GM21447 (cell line): ENCODE measurements at regions not wholly inside any gene's neighbourhood (a gene's known extent, or its start where the extent isn't known, plus 50 kb on each side); places are given as distances from the start of the nearest gene placed in this dataset.

Source experiments
- ATAC-seq: cut with Tn5 transposase; IDR thresholded peaks from one replicate; pipeline ENCODE4 v1.9.1; 2021; ENCODE audit not compliant: unreplicated experiment

GRCh38 chr12:58764100-58764953, 156.0 kb downstream of the LRIG3 start:
- ATAC-seq = no peak

DNA sequence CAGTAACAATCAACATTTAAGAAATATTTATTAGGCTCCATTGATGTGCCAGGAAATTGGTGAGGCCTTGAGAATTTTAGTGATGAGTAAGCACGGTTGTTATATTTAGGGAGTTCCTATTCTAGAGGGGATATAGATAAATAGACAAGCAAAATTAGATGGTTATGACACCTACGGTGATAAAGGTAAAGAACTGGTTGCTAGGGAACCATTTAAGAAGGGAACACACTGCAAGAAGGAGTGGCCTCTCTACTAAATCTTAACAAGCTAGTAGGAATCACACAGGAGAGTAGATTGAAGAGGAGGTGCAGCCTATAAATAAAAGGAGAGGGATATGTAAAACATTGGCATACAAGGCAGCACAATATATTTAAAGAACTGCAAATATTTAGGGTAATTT, 155.2 kb downstream of the LRIG3 start:
- ATAC-seq = no peak

GRCh38 chr12:58765653-58766512, 154.4 kb downstream of the LRIG3 start:
- no peak for ATAC-seq

DNA sequence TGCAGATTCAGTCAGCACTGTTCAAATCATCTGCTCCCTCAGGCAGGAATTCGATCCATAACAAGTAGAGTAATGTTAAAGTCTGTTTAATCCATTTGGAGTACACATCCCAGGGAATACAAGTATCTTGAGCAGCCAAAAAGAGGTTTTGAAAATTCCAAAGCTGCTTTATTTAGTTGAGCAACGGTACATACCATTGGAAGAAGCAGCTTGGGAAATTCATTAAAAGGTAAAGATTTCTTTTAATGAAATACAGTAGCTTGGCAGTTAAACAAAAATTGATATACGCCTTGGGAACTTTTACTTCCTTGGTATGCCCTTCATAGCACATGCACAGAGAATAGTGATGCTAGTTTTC, 153.8 kb downstream of the LRIG3 start:
- no peak for ATAC-seq

- ATAC-seq = no peak
Measured at GRCh38 chr12:58767496-58767895, 152.8 kb downstream of the LRIG3 start.

- ATAC-seq = no peak
Measured at GRCh38 chr12:58773986-58774385, 146.3 kb downstream of the LRIG3 start.

GRCh38 chr12:58774731-58775130, 145.6 kb downstream of the LRIG3 start:
- no peak for ATAC-seq

GRCh38 chr12:58775396-58775795, 144.9 kb downstream of the LRIG3 start:
- no peak for ATAC-seq

- ATAC-seq = no peak
Measured at GRCh38 chr12:58776144-58776543, 144.2 kb downstream of the LRIG3 start.

- no peak for ATAC-seq
Measured at GRCh38 chr12:58777815-58778214, 142.5 kb downstream of the LRIG3 start.

- no peak for ATAC-seq
Measured at GRCh38 chr12:58781609-58782008, 138.7 kb downstream of the LRIG3 start.

DNA sequence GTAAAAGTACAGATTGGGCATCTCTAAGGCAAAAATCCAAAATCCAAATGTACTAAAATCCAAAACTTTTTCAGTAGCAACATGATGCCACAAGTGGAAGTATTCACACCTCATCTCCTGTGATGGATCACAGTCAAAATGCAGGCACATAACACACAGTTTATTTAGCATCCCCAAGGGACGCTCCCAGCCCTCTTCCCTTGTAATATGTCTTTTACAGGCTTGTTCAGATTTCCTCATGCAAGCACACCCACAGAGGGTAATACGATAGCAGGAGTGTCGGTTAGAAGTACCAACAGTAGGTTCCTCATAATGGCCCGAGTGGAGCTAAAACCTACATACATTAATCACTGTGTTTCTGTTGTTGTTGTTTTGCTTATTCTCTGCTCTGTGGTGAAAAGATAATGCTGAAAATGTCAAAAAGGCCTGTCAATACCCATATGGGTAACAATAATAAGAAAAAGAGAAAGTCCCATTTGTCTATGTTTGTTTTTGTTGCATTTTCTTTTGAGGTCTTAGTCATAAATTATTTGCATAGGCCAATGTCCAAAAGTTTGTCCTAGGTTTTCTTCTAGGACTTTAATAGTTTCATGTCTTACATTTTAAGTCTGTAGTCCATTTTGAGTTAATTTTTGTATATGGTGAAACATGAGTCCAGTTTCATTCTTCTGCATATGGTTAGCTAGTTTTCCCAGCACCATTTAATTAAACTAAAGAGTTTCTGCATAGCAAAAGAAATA, 133.1 kb downstream of the LRIG3 start:
- no peak for ATAC-seq

- no peak for ATAC-seq
Measured at GRCh38 chr12:58794859-58795258, 125.4 kb downstream of the LRIG3 start.

GRCh38 chr12:58795825-58796224, 124.5 kb downstream of the LRIG3 start:
- no peak for ATAC-seq

DNA sequence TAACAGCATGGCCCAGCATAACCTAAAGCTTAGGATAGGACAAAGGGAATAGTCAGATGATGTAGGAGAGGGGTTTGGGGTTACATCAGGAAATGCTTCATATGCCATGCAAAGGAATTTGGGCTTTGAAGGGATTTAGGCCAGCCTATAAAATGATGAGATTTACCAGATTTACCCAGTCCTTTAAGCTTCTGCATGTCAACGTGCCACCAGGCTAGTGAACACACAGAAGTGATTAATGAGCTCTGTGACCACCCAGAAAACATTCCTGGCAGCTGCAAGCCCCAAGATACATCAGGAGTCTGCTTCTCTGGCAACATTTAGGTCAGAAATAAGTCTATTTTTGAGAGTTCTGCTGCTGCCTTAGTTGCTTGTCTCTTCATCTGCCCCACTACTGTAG, 118.3 kb downstream of the LRIG3 start:
- no peak for ATAC-seq

DNA sequence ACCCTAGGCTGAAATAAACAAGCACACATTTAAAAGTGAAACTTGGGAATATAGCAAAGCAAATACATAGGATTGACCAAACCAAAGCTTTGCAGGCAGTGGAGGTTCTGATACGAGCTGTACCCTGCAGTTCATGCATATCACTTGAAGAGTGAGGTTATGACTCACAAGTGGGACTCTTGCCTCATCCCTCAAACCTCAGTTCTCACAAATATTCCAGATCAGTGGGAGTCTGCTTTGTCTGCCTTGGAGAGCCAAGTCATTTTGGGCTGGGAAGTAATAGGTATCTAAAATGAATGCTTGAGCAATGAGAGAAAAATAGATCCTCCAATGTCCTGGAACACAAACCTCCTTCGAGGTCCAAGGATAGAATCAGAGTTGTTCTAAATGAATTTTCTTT, 116.4 kb downstream of the LRIG3 start:
- no peak for ATAC-seq

DNA sequence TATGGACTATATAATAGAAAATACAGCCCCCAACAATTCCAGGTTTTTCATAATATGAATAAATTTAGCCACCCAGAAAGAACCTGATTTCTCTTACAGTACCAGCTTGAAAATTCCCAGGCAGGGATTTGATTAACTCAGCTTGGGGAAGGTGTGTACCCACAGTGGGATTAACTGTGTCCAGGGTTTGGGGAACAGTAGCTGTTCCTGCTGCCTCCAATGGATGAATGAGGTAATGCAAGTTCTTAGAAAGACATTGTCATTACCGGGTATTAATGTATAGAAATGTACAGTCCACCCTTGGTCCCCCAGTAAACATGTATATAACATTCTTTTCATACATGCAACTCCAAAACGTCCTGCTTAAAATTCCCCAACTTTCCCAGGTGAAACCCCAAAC, 115.6 kb downstream of the LRIG3 start:
- no peak for ATAC-seq

- no peak for ATAC-seq
Measured at GRCh38 chr12:58809064-58809607, 111.2 kb downstream of the LRIG3 start.

DNA sequence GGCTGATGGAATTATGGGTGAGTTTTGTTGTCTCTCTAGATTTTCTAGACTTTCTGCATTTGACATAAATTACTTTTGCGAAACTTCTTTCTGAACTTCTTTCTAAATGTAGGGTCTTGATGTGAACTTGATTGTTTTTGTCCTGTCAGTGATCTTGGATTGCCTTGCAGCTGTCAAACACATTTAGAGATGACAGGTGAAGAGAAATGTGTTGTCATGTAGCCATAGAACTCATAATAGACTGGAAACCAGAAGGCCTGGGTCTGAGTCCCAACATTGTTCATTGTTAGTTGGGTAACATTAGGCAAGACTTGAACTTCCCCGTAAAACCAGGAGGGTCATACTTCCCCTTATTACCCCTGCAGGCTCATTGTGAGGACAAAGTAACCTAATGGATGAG, 109.0 kb downstream of the LRIG3 start:
- no peak for ATAC-seq

DNA sequence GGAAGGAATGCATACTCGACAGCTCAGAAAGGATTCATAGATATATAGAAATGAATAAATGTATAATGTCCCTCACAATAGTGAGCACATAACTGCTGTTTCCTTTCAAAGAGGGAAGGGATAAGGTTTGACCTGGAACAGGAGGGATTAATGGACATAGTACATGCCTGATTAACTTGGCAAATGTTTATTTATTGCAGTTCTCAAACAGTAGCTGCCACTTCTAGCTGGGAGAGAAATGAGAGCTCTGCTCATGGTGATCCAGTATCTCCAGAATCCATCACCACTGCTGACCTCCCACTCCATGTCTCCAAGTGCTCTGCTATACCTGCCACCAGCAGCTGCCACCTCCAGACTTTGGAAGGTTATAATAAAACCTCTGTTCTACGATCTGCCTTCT, 108.1 kb downstream of the LRIG3 start:
- ATAC-seq = no peak

DNA sequence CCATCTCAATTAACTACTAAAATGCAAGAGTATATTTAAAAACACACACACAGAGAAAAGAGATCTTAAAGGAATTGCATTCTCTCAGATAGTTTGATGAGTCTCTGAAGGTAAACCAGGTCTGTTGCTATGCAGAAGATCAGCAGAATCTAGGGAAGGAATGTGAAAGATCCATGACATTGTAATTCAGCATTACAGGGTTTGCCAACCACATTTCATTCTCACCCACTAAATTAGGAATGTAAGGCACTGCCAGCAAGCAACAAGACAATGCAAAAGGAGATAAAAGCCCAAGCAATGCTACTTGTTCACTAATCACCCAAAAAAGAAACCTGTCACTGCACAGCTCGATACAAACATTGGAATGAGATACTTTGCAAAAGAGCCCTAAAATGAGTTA, 106.3 kb downstream of the LRIG3 start:
- no peak for ATAC-seq
